Fibroblast of lung (primary cell): ENCODE measurements at regions not wholly inside any gene's neighbourhood (a gene's known extent, or its start where the extent isn't known, plus 50 kb on each side); places are given as distances from the start of the nearest gene placed in this dataset.

ENCODE experiments used
- DNase-seq, 2 donors: peaks; one replicate each; pipeline versions ENCODE4 v3.0.0 to v3.0.0-alpha.2; 2010; ENCODE audit warnings: low read depth in 2 of 2
- H2AFZ ChIP-seq: 2 replicates; pipeline ENCODE4 v1.5.1; 2012; ENCODE audit warnings: low read length, control low read depth, inconsistent platforms
- H3K27ac ChIP-seq: 2 replicates; pipeline ENCODE4 v1.5.1; 2011; ENCODE audit warnings: low read length, control low read depth; ENCODE audit not compliant: insufficient read depth
- H3K27me3 ChIP-seq: 2 replicates; pipeline ENCODE4 v1.5.1; 2011; ENCODE audit warnings: mild to moderate bottlenecking, low read length; ENCODE audit not compliant: control insufficient read depth, insufficient read depth
- H3K36me3 ChIP-seq: 2 replicates; pipeline ENCODE4 v1.5.1; 2011; ENCODE audit warnings: low read length; ENCODE audit not compliant: control insufficient read depth, insufficient read depth
- H3K4me1 ChIP-seq: 2 replicates; pipeline ENCODE4 v1.5.1; 2011; ENCODE audit warnings: low read length; ENCODE audit not compliant: control insufficient read depth, insufficient read depth; ENCODE audit errors: extremely low read depth
- H3K4me2 ChIP-seq: 2 replicates; pipeline ENCODE4 v1.5.1; 2011; ENCODE audit warnings: low read length, control low read depth; ENCODE audit not compliant: insufficient read depth; ENCODE audit errors: extremely low read depth
- H3K4me3 ChIP-seq, 4 experiments: fragments of 200-600 bp in 1 of 4; sonication (generic) in 1 of 4; replicated peaks in 1 of 4; 2 replicates each; pipeline ENCODE4 v1.5.1; 2011 to 2016; ENCODE audit warnings: low read length in 4 of 4, low read depth in 3 of 4, mild to moderate bottlenecking in 3 of 4, control low read depth in 2 of 4, inconsistent platforms in 1 of 4, mixed read lengths in 1 of 4; ENCODE audit not compliant: insufficient read depth in 1 of 4; ENCODE audit errors: control extremely low read depth in 1 of 4
- H3K79me2 ChIP-seq: 2 replicates; pipeline ENCODE4 v1.5.1; 2012; ENCODE audit warnings: mild to moderate bottlenecking, low read length, inconsistent platforms; ENCODE audit not compliant: control insufficient read depth, insufficient read depth
- H3K9ac ChIP-seq: 2 replicates; pipeline ENCODE4 v1.5.1; 2011; ENCODE audit warnings: mild to moderate bottlenecking, low read length, control low read depth; ENCODE audit not compliant: insufficient read depth
- H3K9me3 ChIP-seq: 2 replicates; pipeline ENCODE4 v1.5.1; 2012; ENCODE audit warnings: low read depth, low read length; ENCODE audit not compliant: control insufficient read depth, insufficient read depth
- H4K20me1 ChIP-seq: 2 replicates; pipeline ENCODE4 v1.5.1; 2011; ENCODE audit warnings: low read length; ENCODE audit not compliant: control insufficient read depth, insufficient read depth; ENCODE audit errors: extremely low read depth
- EZH2 ChIP-seq: IDR thresholded peaks from 2 replicates; pipeline ENCODE4 v1.5.1; 2012; ENCODE audit warnings: low read length, control low read depth, mild to moderate bottlenecking; ENCODE audit errors: missing control alignments
- TF ChIP-seq, protein P1 (sequence below), 2 donors: IDR thresholded peaks in 1 of 2; conservative IDR thresholded peaks in 1 of 2; 1 replicate in 1 of 2; 2 replicates in 1 of 2; pipeline ENCODE4 v1.5.1; 2011 to 2012; ENCODE audit warnings: low read length in 2 of 2, control low read depth in 1 of 2, inconsistent platforms in 1 of 2, low read depth in 1 of 2, mild to moderate bottlenecking in 1 of 2

DNA sequence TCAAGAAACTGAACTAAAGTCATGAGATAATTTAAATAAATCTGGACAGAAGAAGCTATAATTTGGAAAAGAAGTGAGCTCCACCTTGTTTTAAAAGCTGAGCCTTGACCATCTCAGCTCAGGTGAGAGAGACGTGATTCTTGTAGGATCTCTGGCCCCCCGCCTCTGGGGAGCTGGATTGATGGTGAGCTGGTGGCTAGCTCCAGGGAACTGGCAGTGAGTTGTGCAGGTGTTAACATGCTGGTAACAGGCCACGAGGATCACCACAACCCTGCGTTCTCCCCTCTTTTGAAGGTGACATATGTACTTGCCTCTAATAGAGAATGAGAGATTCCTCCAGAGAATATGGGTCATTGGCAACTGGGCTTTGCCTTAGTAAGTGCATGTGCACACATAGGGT lies 485.1 kb downstream of the IRS2 start:
- no peak for DNase-seq
- H3K27me3 ChIP-seq = no peaks in the 10 kb centered on the region
- no peaks in the 10 kb centered on the region for H3K36me3 ChIP-seq
- no peak overlapping the region for H3K27ac ChIP-seq
- H3K79me2 ChIP-seq = no peaks in the 10 kb centered on the region
- H3K4me3 ChIP-seq = no peak overlapping the region
- TF ChIP-seq, protein P1, sequence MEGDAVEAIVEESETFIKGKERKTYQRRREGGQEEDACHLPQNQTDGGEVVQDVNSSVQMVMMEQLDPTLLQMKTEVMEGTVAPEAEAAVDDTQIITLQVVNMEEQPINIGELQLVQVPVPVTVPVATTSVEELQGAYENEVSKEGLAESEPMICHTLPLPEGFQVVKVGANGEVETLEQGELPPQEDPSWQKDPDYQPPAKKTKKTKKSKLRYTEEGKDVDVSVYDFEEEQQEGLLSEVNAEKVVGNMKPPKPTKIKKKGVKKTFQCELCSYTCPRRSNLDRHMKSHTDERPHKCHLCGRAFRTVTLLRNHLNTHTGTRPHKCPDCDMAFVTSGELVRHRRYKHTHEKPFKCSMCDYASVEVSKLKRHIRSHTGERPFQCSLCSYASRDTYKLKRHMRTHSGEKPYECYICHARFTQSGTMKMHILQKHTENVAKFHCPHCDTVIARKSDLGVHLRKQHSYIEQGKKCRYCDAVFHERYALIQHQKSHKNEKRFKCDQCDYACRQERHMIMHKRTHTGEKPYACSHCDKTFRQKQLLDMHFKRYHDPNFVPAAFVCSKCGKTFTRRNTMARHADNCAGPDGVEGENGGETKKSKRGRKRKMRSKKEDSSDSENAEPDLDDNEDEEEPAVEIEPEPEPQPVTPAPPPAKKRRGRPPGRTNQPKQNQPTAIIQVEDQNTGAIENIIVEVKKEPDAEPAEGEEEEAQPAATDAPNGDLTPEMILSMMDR (conservative IDR thresholded peaks at IDR 0.05 in 1 of 2, IDR thresholded peaks at IDR 0.05 in 1 of 2; ENCODE audit: low read depth in 1 of 2, low read length in 2 of 2) = no peak
- no peak for TF ChIP-seq EZH2
- no peak overlapping the region for H3K4me2 ChIP-seq
- no peak overlapping the region for H2AFZ ChIP-seq
- no peaks in the 10 kb centered on the region for H4K20me1 ChIP-seq
- H3K4me1 ChIP-seq = no peaks in the 10 kb centered on the region
- H3K9me3 ChIP-seq = no peaks in the 10 kb centered on the region
- no peak overlapping the region for H3K9ac ChIP-seq

DNA sequence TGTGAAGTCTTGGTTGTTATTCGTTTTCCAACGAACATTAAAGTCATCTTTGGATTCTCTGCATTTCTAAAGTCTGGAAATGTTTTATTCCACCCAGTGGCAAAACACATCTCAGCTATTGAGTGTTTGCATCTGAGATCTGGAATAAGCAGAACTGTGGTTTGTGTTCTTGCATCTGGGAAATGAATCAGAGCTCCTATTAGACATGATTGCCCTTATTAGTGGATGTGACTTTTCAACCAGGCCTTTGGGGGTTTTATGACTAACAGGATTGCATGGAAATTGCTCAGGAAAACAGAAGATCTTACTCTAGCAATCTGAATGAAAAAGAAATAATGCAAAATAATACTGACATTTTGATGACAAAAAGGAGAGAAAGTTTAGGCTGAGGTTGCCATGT lies 488.8 kb downstream of the IRS2 start:
- no peak overlapping the region for H3K27ac ChIP-seq
- peak; percentile 89 for DNase-seq
- no peaks in the 10 kb centered on the region for H3K9me3 ChIP-seq
- no peak overlapping the region for H3K4me3 ChIP-seq
- no peaks in the 10 kb centered on the region for H4K20me1 ChIP-seq
- H3K9ac ChIP-seq = no peak overlapping the region
- no peaks in the 10 kb centered on the region for H3K36me3 ChIP-seq
- no peak overlapping the region for H3K4me2 ChIP-seq
- H3K79me2 ChIP-seq = no peaks in the 10 kb centered on the region
- H3K27me3 ChIP-seq = no peaks in the 10 kb centered on the region
- H3K4me1 ChIP-seq = no peaks in the 10 kb centered on the region
- TF ChIP-seq, protein P1 (conservative IDR thresholded peaks at IDR 0.05 in 1 of 2, IDR thresholded peaks at IDR 0.05 in 1 of 2; ENCODE audit: low read depth in 1 of 2, low read length in 2 of 2) = no peak
- no peak for TF ChIP-seq EZH2
- no peak overlapping the region for H2AFZ ChIP-seq

DNA sequence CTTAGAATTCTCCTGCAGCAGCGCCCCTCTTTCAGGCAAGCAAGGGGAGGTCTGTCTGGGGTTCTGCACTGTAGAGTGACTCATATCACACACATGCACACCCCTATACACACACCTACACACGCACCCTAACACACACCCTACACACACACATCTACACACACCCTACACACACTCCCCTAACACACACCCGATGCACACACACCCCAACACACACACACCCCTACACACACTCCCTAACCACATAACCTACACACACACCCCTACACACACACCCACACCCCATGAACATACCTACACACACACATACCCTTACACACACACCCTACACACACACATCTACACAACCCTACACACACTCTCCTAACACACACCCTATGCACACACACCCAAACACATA lies 493.2 kb downstream of the IRS2 start:
- H2AFZ ChIP-seq = no peak overlapping the region
- H3K27ac ChIP-seq = no peak overlapping the region

More for the DNA sequence above, 493.2 kb downstream of the IRS2 start:
- TF ChIP-seq, protein P1 (conservative IDR thresholded peaks at IDR 0.05 in 1 of 2, IDR thresholded peaks at IDR 0.05 in 1 of 2; ENCODE audit: low read depth in 1 of 2, low read length in 2 of 2) = no peak
- TF ChIP-seq EZH2 = no peak
- Histone ChIP-seq H3K36me3 (no peaks in the 10 kb centered on the region), H4K20me1 (no peaks in the 10 kb centered on the region), H3K4me2 (no peak overlapping the region), H3K9me3 (no peaks in the 10 kb centered on the region), H3K4me3 (no peak overlapping the region), H3K79me2 (no peaks in the 10 kb centered on the region), H3K9ac (no peak overlapping the region), H3K4me1 (no peaks in the 10 kb centered on the region), H3K27me3 (no peaks in the 10 kb centered on the region)
- DNase-seq = no peak
